Right lung (tissue), 2 donors: ENCODE measurements at regions not wholly inside any gene's neighbourhood (a gene's known extent, or its start where the extent isn't known, plus 50 kb on each side); places are given as distances from the start of the nearest gene placed in this dataset.

Experiments
- DNase-seq, 2 donors: peaks; one replicate each; pipeline ENCODE4 v3.0.0-alpha.2; 2013

- no peak for DNase-seq
Observed at GRCh38 chr6:1482381-1483166, 93.2 kb downstream of the FOXF2 start.

GRCh38 chr6:1485678-1486077, 96.3 kb downstream of the FOXF2 start:
- no peak for DNase-seq

- no peak for DNase-seq
Observed at GRCh38 chr6:1486387-1486786, 97.0 kb downstream of the FOXF2 start.

- no peak for DNase-seq
Observed at GRCh38 chr6:1487239-1487638, 97.9 kb downstream of the FOXF2 start.

GRCh38 chr6:1491025-1491424, 101.6 kb downstream of the FOXF2 start:
- DNase-seq, result no peak

GRCh38 chr6:1491591-1492319, 102.4 kb downstream of the FOXF2 start:
- no peak for DNase-seq

- no peak for DNase-seq
Observed at GRCh38 chr6:1494671-1495070, 105.3 kb downstream of the FOXF2 start.

- DNase-seq, result no peak
Observed at GRCh38 chr6:1495344-1495743, 106.0 kb downstream of the FOXF2 start.

- DNase-seq, result no peak
Observed at GRCh38 chr6:1496092-1496491, 106.7 kb downstream of the FOXF2 start.

GRCh38 chr6:1496836-1497760, 107.7 kb downstream of the FOXF2 start:
- no peak for DNase-seq

GRCh38 chr6:1497761-1498105, 108.4 kb downstream of the FOXF2 start:
- no peak for DNase-seq

GRCh38 chr6:1498491-1499113, 109.2 kb downstream of the FOXF2 start:
- no peak for DNase-seq

- no peak for DNase-seq
Observed at GRCh38 chr6:1499777-1500176, 109.9 kb upstream of the FOXC1 start.

GRCh38 chr6:1500913-1501312, 108.8 kb upstream of the FOXC1 start:
- DNase-seq, result no peak

- no peak for DNase-seq
Observed at GRCh38 chr6:1502041-1502440, 107.7 kb upstream of the FOXC1 start.

- DNase-seq, result no peak
Observed at GRCh38 chr6:1503811-1504210, 105.9 kb upstream of the FOXC1 start.

GRCh38 chr6:1504465-1504864, 105.2 kb upstream of the FOXC1 start:
- no peak for DNase-seq

- DNase-seq, result no peak
Observed at GRCh38 chr6:1507251-1507650, 102.5 kb upstream of the FOXC1 start.

- DNase-seq, result no peak
Observed at GRCh38 chr6:1509241-1509640, 100.5 kb upstream of the FOXC1 start.

- DNase-seq, result no peak
Observed at GRCh38 chr6:1510239-1510638, 99.5 kb upstream of the FOXC1 start.

GRCh38 chr6:1513215-1513780, 96.4 kb upstream of the FOXC1 start:
- DNase-seq, result peak in 1 of 2 donors; percentile 9

- no peak for DNase-seq
Observed at GRCh38 chr6:1514078-1514477, 95.6 kb upstream of the FOXC1 start.
